ENCODE measurements at regions not wholly inside any gene's neighbourhood (a gene's known extent, or its start where the extent isn't known, plus 50 kb on each side); places are given as distances from the start of the nearest gene placed in this dataset.

DNA sequence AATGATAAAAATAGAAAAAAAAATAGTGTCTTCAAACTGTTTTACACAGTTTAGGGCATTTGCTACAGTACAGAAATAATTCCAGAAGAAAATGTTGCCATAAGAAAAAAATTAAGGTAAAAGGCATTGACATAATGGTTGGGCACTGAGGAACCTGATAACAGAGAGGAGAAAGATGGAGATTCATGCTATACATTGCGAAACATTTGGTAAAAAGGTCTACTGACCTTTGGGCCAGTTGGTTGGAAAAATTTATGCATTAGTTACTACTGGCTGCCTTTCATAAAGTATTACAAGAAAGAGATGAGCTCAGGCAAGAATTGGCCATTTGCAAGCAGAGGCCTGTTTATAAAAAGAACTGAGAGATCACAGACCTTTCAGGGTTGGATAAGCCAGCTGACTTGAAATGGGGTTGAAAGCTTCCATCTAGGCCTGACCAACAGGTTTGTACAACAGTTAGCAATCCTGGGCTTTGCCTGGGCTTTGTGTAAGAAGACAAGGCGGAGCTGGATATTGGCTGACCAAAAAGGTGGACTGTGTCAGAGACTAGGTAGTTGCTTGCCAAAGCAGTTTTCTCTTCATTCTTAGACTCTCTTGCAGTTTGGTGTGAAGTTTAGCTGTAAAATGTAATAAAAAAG is 166.6 kb upstream of the MCTP2 start:
- Histone ChIP-seq H3K27ac (ENCODE audit: low read depth, low read length) (no peak overlapping the region), H3K9me3 (ENCODE audit: control insufficient read depth in 3 of 3, low read length in 3 of 3) (no peaks in the 10 kb centered on the region), H3K4me3 (ENCODE audit: low read length in 3 of 3) (no peak overlapping the region)

GRCh38 chr15:94061041-94061440 is 170.3 kb upstream of the MCTP2 start:
- Histone ChIP-seq H3K27ac (ENCODE audit: low read depth, low read length) (no peak overlapping the region), H3K9ac (ENCODE audit: low read depth in 1 of 3, low read length in 3 of 3) (no peak overlapping the region), H3K4me1 (ENCODE audit: control insufficient read depth in 3 of 3, insufficient read depth in 3 of 3, low read length in 3 of 3) (no peaks in the 10 kb centered on the region), H3K9me3 (ENCODE audit: control insufficient read depth in 3 of 3, low read length in 3 of 3) (no peaks in the 10 kb centered on the region), H3K27me3 (ENCODE audit: control insufficient read depth in 3 of 3, insufficient read depth in 3 of 3, low read length in 3 of 3) (peaks cover 0 to 3% (median 0%) of the 10 kb centered on the region in 3 donors), H3K36me3 (ENCODE audit: control insufficient read depth in 3 of 3, insufficient read depth in 3 of 3, low read length in 3 of 3) (no peaks in the 10 kb centered on the region), H3K4me3 (ENCODE audit: low read length in 3 of 3) (no peak overlapping the region)

More for the DNA sequence above, 166.6 kb upstream of the MCTP2 start:
- Histone ChIP-seq H3K27me3 (ENCODE audit: control insufficient read depth in 3 of 3, insufficient read depth in 3 of 3, low read length in 3 of 3) (peaks cover 0 to 5% (median 0%) of the 10 kb centered on the region in 3 donors), H3K36me3 (ENCODE audit: control insufficient read depth in 3 of 3, insufficient read depth in 3 of 3, low read length in 3 of 3) (no peaks in the 10 kb centered on the region), H3K4me1 (ENCODE audit: control insufficient read depth in 3 of 3, insufficient read depth in 3 of 3, low read length in 3 of 3) (no peaks in the 10 kb centered on the region), H3K9ac (ENCODE audit: low read depth in 1 of 3, low read length in 3 of 3) (no peak overlapping the region)

DNA sequence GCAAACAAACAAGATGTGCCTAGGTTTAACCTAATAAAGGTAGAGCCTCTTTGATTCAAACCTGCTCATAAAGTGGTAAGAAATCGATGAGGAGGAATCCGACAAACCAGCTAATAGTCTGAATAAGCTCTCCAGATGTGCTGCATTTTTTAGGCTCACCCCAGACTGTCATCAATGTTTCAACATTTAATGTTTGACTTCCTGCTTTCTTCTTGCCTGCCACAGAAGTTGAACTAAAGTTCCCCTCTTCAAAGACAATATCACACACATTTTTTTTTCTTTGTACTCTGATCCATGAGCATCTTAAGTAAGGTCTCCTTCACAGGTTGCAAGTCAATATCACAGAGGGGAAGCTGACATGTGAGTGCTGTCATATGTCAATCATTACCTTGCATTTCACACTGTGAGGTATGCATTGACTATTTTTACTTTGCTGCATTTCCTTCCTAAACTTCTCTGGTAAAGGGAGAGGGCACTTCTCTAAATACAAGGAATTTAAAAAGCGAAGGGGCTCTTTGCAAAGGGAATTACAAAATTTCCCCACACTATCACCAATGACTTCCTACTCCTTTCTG is 172.3 kb upstream of the MCTP2 start:
- Histone ChIP-seq H3K9ac (ENCODE audit: low read depth in 1 of 3, low read length in 3 of 3) (no peak overlapping the region), H3K4me3 (ENCODE audit: low read length in 3 of 3) (no peak overlapping the region), H3K27ac (ENCODE audit: low read depth, low read length) (no peak overlapping the region), H3K27me3 (ENCODE audit: control insufficient read depth in 3 of 3, insufficient read depth in 3 of 3, low read length in 3 of 3) (peaks cover 0 to 3% (median 0%) of the 10 kb centered on the region in 3 donors), H3K36me3 (ENCODE audit: control insufficient read depth in 3 of 3, insufficient read depth in 3 of 3, low read length in 3 of 3) (no peaks in the 10 kb centered on the region), H3K4me1 (ENCODE audit: control insufficient read depth in 3 of 3, insufficient read depth in 3 of 3, low read length in 3 of 3) (no peaks in the 10 kb centered on the region), H3K9me3 (ENCODE audit: control insufficient read depth in 3 of 3, low read length in 3 of 3) (no peaks in the 10 kb centered on the region)

- H3K4me3 ChIP-seq (ENCODE audit: low read length in 3 of 3) = no peak overlapping the region
- H3K9ac ChIP-seq (ENCODE audit: low read depth in 1 of 3, low read length in 3 of 3) = no peak overlapping the region
Observed at GRCh38 chr15:94057305-94057704, 174.1 kb upstream of the MCTP2 start.

DNA sequence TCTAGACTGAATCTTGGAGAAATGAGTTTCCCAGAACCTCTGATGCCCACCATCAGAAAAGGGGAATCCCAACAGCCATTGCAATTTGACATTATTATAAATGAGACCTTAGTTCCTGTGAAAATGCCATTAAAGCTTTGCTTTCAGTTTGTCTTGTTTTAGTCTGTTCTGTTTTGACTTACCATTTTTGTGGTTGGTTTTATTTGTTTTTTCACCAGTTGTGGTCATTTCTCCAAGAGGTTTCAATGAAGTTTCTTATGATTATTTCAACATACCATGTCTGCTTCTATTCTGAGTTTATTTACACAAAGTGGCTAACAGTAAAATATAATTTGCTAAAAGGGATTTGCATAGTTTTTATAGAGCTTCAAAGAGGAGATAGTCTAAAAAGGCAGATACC is 175.0 kb upstream of the MCTP2 start:
- no peaks in the 10 kb centered on the region for H3K36me3 ChIP-seq (ENCODE audit: control insufficient read depth in 3 of 3, insufficient read depth in 3 of 3, low read length in 3 of 3)

More at GRCh38 chr15:94057305-94057704, 174.1 kb upstream of the MCTP2 start:
- H3K27me3 ChIP-seq (ENCODE audit: control insufficient read depth in 3 of 3, insufficient read depth in 3 of 3, low read length in 3 of 3) = peaks cover 0 to 3% (median 0%) of the 10 kb centered on the region in 3 donors
- no peaks in the 10 kb centered on the region for H3K4me1 ChIP-seq (ENCODE audit: control insufficient read depth in 3 of 3, insufficient read depth in 3 of 3, low read length in 3 of 3)
- no peaks in the 10 kb centered on the region for H3K9me3 ChIP-seq (ENCODE audit: control insufficient read depth in 3 of 3, low read length in 3 of 3)
- no peaks in the 10 kb centered on the region for H3K36me3 ChIP-seq (ENCODE audit: control insufficient read depth in 3 of 3, insufficient read depth in 3 of 3, low read length in 3 of 3)
- no peak overlapping the region for H3K27ac ChIP-seq (ENCODE audit: low read depth, low read length)

DNA sequence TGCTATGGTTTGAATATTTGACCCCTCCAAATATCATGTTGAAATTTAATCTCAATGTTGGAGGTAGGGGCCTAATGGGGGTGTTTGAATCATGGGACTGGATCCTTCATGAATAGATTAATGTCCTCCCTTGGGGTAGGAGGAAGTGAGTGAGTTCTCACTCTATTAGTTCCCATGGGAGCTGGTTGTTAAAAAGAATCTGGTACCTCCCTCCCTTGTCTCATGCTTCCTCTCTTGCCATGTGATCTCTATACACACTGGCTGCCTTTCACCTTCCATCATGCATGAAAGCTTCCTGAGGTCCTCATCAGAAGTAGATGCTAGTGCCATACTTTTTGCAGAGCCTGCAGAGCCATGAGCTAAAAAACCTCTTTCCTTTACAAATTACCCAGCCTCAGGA is 177.7 kb upstream of the MCTP2 start:
- Histone ChIP-seq H3K36me3 (ENCODE audit: control insufficient read depth in 3 of 3, insufficient read depth in 3 of 3, low read length in 3 of 3) (no peaks in the 10 kb centered on the region), H3K27ac (ENCODE audit: low read depth, low read length) (no peak overlapping the region), H3K4me3 (ENCODE audit: low read length in 3 of 3) (no peak overlapping the region), H3K9ac (ENCODE audit: low read depth in 1 of 3, low read length in 3 of 3) (no peak overlapping the region), H3K4me1 (ENCODE audit: control insufficient read depth in 3 of 3, insufficient read depth in 3 of 3, low read length in 3 of 3) (no peaks in the 10 kb centered on the region), H3K27me3 (ENCODE audit: control insufficient read depth in 3 of 3, insufficient read depth in 3 of 3, low read length in 3 of 3) (no peaks in the 10 kb centered on the region), H3K9me3 (ENCODE audit: control insufficient read depth in 3 of 3, low read length in 3 of 3) (no peaks in the 10 kb centered on the region)

More for the DNA sequence above, 175.0 kb upstream of the MCTP2 start:
- H3K9me3 ChIP-seq (ENCODE audit: control insufficient read depth in 3 of 3, low read length in 3 of 3) = no peaks in the 10 kb centered on the region
- no peak overlapping the region for H3K27ac ChIP-seq (ENCODE audit: low read depth, low read length)
- no peak overlapping the region for H3K4me3 ChIP-seq (ENCODE audit: low read length in 3 of 3)
- H3K27me3 ChIP-seq (ENCODE audit: control insufficient read depth in 3 of 3, insufficient read depth in 3 of 3, low read length in 3 of 3) = peaks cover 0 to 3% (median 0%) of the 10 kb centered on the region in 3 donors
- no peaks in the 10 kb centered on the region for H3K4me1 ChIP-seq (ENCODE audit: control insufficient read depth in 3 of 3, insufficient read depth in 3 of 3, low read length in 3 of 3)
- H3K9ac ChIP-seq (ENCODE audit: low read depth in 1 of 3, low read length in 3 of 3) = no peak overlapping the region

DNA sequence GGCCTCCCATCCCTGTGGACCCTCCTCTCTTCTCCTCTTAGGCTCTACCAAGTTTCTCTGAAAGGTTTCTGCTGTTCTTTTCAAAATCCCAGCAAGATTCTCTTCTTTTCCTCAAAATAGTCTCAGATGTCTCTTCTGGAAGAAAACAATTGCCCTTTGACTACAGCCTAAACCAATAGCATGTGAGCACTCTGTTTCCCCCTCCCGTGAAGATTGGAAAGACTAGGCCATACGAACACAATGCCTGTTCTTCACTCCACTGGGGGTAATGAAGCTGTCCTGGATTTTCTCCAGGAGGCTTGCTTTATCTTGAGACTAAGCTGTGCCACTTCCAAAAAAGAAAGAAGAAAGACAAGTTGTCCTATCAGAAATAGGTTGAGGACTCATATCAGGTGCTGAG is 178.7 kb upstream of the MCTP2 start:
- H3K27ac ChIP-seq (ENCODE audit: low read depth, low read length) = no peak overlapping the region
- no peak overlapping the region for H3K9ac ChIP-seq (ENCODE audit: low read depth in 1 of 3, low read length in 3 of 3)
- no peak overlapping the region for H3K4me3 ChIP-seq (ENCODE audit: low read length in 3 of 3)
- H3K27me3 ChIP-seq (ENCODE audit: control insufficient read depth in 3 of 3, insufficient read depth in 3 of 3, low read length in 3 of 3) = no peaks in the 10 kb centered on the region
- no peaks in the 10 kb centered on the region for H3K36me3 ChIP-seq (ENCODE audit: control insufficient read depth in 3 of 3, insufficient read depth in 3 of 3, low read length in 3 of 3)
- H3K4me1 ChIP-seq (ENCODE audit: control insufficient read depth in 3 of 3, insufficient read depth in 3 of 3, low read length in 3 of 3) = no peaks in the 10 kb centered on the region
- no peaks in the 10 kb centered on the region for H3K9me3 ChIP-seq (ENCODE audit: control insufficient read depth in 3 of 3, low read length in 3 of 3)

DNA sequence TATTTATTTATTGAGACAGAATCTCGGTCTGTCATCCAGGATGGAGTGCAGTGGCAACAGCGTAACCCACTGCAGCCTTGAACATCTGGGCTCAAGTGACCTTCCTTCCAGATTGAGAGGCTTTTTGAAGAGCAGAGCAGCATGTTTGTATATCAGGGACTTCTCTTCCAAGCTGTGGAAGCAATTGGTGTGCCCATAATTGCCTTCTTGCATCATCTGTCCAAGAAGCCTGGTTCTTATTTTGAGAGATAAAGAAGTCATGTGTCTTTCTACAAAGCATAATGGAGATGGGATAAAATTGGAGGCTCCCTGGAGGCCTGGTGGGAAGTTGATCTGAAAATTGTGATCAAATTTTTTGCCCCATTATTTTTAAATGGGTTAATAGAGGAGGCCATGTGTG is 183.8 kb upstream of the MCTP2 start:
- no peaks in the 10 kb centered on the region for H3K27me3 ChIP-seq (ENCODE audit: control insufficient read depth in 3 of 3, insufficient read depth in 3 of 3, low read length in 3 of 3)
- H3K27ac ChIP-seq (ENCODE audit: low read depth, low read length) = no peak overlapping the region
- H3K9me3 ChIP-seq (ENCODE audit: control insufficient read depth in 3 of 3, low read length in 3 of 3) = no peaks in the 10 kb centered on the region
- no peak overlapping the region for H3K4me3 ChIP-seq (ENCODE audit: low read length in 3 of 3)
- no peaks in the 10 kb centered on the region for H3K4me1 ChIP-seq (ENCODE audit: control insufficient read depth in 3 of 3, insufficient read depth in 3 of 3, low read length in 3 of 3)
- H3K36me3 ChIP-seq (ENCODE audit: control insufficient read depth in 3 of 3, insufficient read depth in 3 of 3, low read length in 3 of 3) = no peaks in the 10 kb centered on the region
- no peak overlapping the region for H3K9ac ChIP-seq (ENCODE audit: low read depth in 1 of 3, low read length in 3 of 3)

DNA sequence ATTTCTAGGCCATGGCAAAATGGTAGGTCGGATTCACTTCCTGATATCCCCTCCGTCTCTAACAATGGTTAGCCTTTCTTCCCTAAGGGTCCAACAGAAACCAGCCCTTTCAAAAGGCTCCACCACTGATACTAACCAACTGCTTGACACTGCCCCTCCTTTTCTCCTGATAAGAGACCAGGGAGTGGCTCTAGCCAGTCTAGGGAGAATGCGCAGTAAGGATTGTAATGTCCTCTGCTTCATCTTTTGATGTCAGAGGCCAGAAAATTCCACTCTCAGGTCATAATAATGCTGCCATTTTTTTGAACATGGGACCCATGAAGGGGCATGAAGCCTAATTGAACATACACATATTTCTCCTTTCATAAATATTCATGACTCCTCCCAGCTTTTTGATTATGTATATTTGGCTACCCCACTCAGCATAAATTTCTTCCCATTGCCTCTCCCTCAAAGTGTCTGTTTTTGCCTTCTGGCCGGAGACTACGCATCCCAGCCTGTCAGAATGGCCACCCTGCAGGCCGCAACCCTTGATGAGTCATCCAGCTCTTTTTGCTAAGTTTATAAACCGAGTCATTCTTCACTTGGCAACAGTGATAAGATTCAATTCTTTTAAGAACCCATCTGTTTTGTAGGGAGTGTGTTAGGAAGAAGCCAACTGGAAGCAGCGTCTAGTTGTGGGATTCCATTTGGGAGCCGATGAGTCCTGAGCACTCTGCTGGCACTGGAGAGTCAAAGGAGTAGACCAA is 189.0 kb upstream of the MCTP2 start:
- Histone ChIP-seq H3K4me3 (ENCODE audit: low read length in 3 of 3) (no peak overlapping the region), H3K27ac (ENCODE audit: low read depth, low read length) (no peak overlapping the region), H3K9ac (ENCODE audit: low read depth in 1 of 3, low read length in 3 of 3) (no peak overlapping the region), H3K36me3 (ENCODE audit: control insufficient read depth in 3 of 3, insufficient read depth in 3 of 3, low read length in 3 of 3) (no peaks in the 10 kb centered on the region), H3K4me1 (ENCODE audit: control insufficient read depth in 3 of 3, insufficient read depth in 3 of 3, low read length in 3 of 3) (no peaks in the 10 kb centered on the region), H3K9me3 (ENCODE audit: control insufficient read depth in 3 of 3, low read length in 3 of 3) (no peaks in the 10 kb centered on the region), H3K27me3 (ENCODE audit: control insufficient read depth in 3 of 3, insufficient read depth in 3 of 3, low read length in 3 of 3) (no peaks in the 10 kb centered on the region)

- Histone ChIP-seq H3K4me1 (ENCODE audit: control insufficient read depth in 3 of 3, insufficient read depth in 3 of 3, low read length in 3 of 3) (no peaks in the 10 kb centered on the region), H3K36me3 (ENCODE audit: control insufficient read depth in 3 of 3, insufficient read depth in 3 of 3, low read length in 3 of 3) (no peaks in the 10 kb centered on the region), H3K27me3 (ENCODE audit: control insufficient read depth in 3 of 3, insufficient read depth in 3 of 3, low read length in 3 of 3) (no peaks in the 10 kb centered on the region), H3K4me3 (ENCODE audit: low read length in 3 of 3) (no peak overlapping the region), H3K9ac (ENCODE audit: low read depth in 1 of 3, low read length in 3 of 3) (no peak overlapping the region), H3K9me3 (ENCODE audit: control insufficient read depth in 3 of 3, low read length in 3 of 3) (no peaks in the 10 kb centered on the region), H3K27ac (ENCODE audit: low read depth, low read length) (no peak overlapping the region)
Observed at GRCh38 chr15:94041746-94042145, 189.6 kb upstream of the MCTP2 start.

All from skeletal muscle tissue (tissue), 3 donors.